WTC11 (cell line): ENCODE measurements at regions not wholly inside any gene's neighbourhood (a gene's known extent, or its start where the extent isn't known, plus 50 kb on each side); places are given as distances from the start of the nearest gene placed in this dataset.

Experiments used
- ATAC-seq: fragments of 200-7000 bp; cut with Tn5 transposase; 2 replicates; pipeline ENCODE4 v1.10.0; 2021; ENCODE audit warnings: mild to moderate bottlenecking, moderate library complexity
- CTCF ChIA-PET: fragments of 300-600 bp; sonication (Branson Sonifier 250); formaldehyde crosslinking; loops from one replicate; lab custom pipeline; 2021; ENCODE audit warnings: antibody characterized with exemption; lab: Charles Lee
- POLR2A ChIA-PET: fragments of 350-600 bp; sonication (Branson Sonifier 250); formaldehyde crosslinking; loops from one replicate; lab custom pipeline; 2021; ENCODE audit warnings: antibody characterized with exemption; lab: Charles Lee
- DNase-seq: peaks from one replicate; pipeline ENCODE4 v3.0.0; 2021; ENCODE audit warnings: low spot score
- H3K27ac Mint-ChIP-seq: 2 replicates; pipeline ENCODE4 v1.8.0; 2021; ENCODE audit warnings: mixed read lengths
- H3K27me3 Mint-ChIP-seq: 2 replicates; pipeline ENCODE4 v1.8.0; 2021; ENCODE audit warnings: low read depth, mild to moderate bottlenecking, moderate library complexity, mixed read lengths
- H3K36me3 Mint-ChIP-seq: 2 replicates; pipeline ENCODE4 v1.8.0; 2021; ENCODE audit warnings: mixed read lengths
- H3K4me1 Mint-ChIP-seq: 2 replicates; pipeline ENCODE4 v1.8.0; 2022; ENCODE audit warnings: mixed read lengths
- H3K4me3 Mint-ChIP-seq: 2 replicates; pipeline ENCODE4 v1.8.0; 2021; ENCODE audit warnings: mild to moderate bottlenecking, moderate library complexity, mixed read lengths
- H3K9me3 Mint-ChIP-seq: 2 replicates; pipeline ENCODE4 v1.8.0; 2021; ENCODE audit warnings: mixed read lengths
- ATF1 ChIP-seq: sonication (generic); formaldehyde crosslinking; IDR thresholded peaks from 2 replicates; pipeline ENCODE4 v1.8.1; 2023; ENCODE audit warnings: mild to moderate bottlenecking, moderate library complexity, missing genetic modification reagents
- ATF2 ChIP-seq: sonication (generic); formaldehyde crosslinking; IDR thresholded peaks from 2 replicates; pipeline ENCODE4 v1.8.1; 2022; ENCODE audit warnings: low read depth, missing genetic modification reagents, borderline replicate concordance
- ATF3 ChIP-seq: sonication (generic); formaldehyde crosslinking; conservative IDR thresholded peaks from 2 replicates; pipeline ENCODE4 v1.8.1; 2022; ENCODE audit warnings: mild to moderate bottlenecking, missing genetic modification reagents
- CTCF ChIP-seq: fragments of 200-600 bp; IDR thresholded peaks from 2 replicates; pipeline ENCODE4 v1.8.0; 2022; ENCODE audit warnings: antibody characterized with exemption
- ERG ChIP-seq: fragments of 250-450 bp; sonication (Bioruptor Pico); IDR thresholded peaks from 2 replicates; pipeline ENCODE4 v1.8.0; 2021; ENCODE audit warnings: mild to moderate bottlenecking
- IRF2 ChIP-seq: sonication (generic); formaldehyde crosslinking; IDR thresholded peaks from 2 replicates; pipeline ENCODE4 v1.8.0; 2022; ENCODE audit warnings: low read depth, missing genetic modification reagents, borderline replicate concordance
- NFATC4 ChIP-seq: fragments of 250-450 bp; sonication (Bioruptor Pico); IDR thresholded peaks from 2 replicates; pipeline ENCODE4 v1.9.0; 2021; ENCODE audit warnings: mild to moderate bottlenecking
- OVOL2 ChIP-seq: fragments of 250-450 bp; sonication (Bioruptor Pico); IDR thresholded peaks from 2 replicates; pipeline ENCODE4 v1.9.0; 2021; ENCODE audit warnings: mild to moderate bottlenecking, borderline replicate concordance
- SMAD3 ChIP-seq: sonication (generic); formaldehyde crosslinking; IDR thresholded peaks from 2 replicates; pipeline ENCODE4 v1.8.0; 2022; ENCODE audit warnings: missing genetic modification reagents, mild to moderate bottlenecking, borderline replicate concordance
- SP1 ChIP-seq: sonication (generic); formaldehyde crosslinking; conservative IDR thresholded peaks from 2 replicates; pipeline ENCODE4 v1.8.1; 2022; ENCODE audit warnings: missing genetic modification reagents
- TEAD4 ChIP-seq: sonication (generic); formaldehyde crosslinking; IDR thresholded peaks from 2 replicates; pipeline ENCODE4 v1.8.0; 2022; ENCODE audit warnings: mild to moderate bottlenecking, missing genetic modification reagents
- TP53 ChIP-seq: sonication (generic); formaldehyde crosslinking; IDR thresholded peaks from 2 replicates; pipeline ENCODE4 v1.8.1; 2023; ENCODE audit warnings: mild to moderate bottlenecking, missing genetic modification reagents
- ZNF423 ChIP-seq: fragments of 250-450 bp; sonication (Bioruptor Pico); IDR thresholded peaks from 2 replicates; pipeline ENCODE4 v2.1.2; 2022; ENCODE audit warnings: mild to moderate bottlenecking, moderate library complexity
- ZNF532 ChIP-seq: fragments of 250-450 bp; sonication (Bioruptor Pico); IDR thresholded peaks from 2 replicates; pipeline ENCODE4 v1.9.0; 2021; ENCODE audit warnings: mild to moderate bottlenecking, borderline replicate concordance
- TF ChIP-seq, protein P1 (sequence below): sonication (generic); formaldehyde crosslinking; IDR thresholded peaks from 2 replicates; pipeline ENCODE4 v1.8.1; 2023; ENCODE audit warnings: mild to moderate bottlenecking, missing genetic modification reagents
- TF ChIP-seq, protein P2 (sequence below): fragments of 250-450 bp; sonication (Bioruptor Pico); IDR thresholded peaks from 2 replicates; pipeline ENCODE4 v1.9.0; 2021; ENCODE audit warnings: moderate library complexity, mild to moderate bottlenecking, inconsistent platforms, borderline replicate concordance
- TF ChIP-seq, protein P3 (sequence below): fragments of 250-450 bp; sonication (Bioruptor Pico); IDR thresholded peaks from 2 replicates; pipeline ENCODE4 v1.9.0; 2021; ENCODE audit warnings: mild to moderate bottlenecking

DNA sequence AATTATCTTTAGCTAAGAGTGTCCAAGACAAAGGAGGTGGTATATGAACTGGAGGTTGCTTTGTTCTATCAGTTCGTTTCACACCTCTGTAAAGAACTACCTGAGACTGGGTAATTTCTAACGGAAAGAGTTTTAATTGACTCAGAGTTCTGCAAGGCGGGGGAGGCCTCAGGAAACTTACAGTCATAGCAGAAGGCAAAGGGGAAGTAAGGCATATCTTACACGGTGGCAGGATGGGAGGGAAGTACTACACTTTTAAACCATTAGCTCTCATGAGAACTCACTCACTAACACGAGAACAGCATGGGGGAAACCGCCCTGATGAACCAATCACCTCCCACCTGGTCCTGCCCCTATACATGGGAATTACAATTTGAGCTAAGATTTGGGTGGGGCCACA is 1202.3 kb upstream of the LRRTM3 start (continued):
- no peak for TF ChIP-seq ZNF532 (CRISPR knock-in tag)

GRCh38 chr10:65735382-65735781 is 1190.5 kb upstream of the LRRTM3 start:
- no peak for TF ChIP-seq TEAD4 (CRISPR knock-in tag)
- TF ChIP-seq, protein P1, sequence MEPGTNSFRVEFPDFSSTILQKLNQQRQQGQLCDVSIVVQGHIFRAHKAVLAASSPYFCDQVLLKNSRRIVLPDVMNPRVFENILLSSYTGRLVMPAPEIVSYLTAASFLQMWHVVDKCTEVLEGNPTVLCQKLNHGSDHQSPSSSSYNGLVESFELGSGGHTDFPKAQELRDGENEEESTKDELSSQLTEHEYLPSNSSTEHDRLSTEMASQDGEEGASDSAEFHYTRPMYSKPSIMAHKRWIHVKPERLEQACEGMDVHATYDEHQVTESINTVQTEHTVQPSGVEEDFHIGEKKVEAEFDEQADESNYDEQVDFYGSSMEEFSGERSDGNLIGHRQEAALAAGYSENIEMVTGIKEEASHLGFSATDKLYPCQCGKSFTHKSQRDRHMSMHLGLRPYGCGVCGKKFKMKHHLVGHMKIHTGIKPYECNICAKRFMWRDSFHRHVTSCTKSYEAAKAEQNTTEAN (CRISPR knock-in tag), result no peak
- no peak for TF ChIP-seq SP1
- no peak for TF ChIP-seq ATF3 (CRISPR knock-in tag)
- no peak for TF ChIP-seq ERG (CRISPR knock-in tag)
- no peak overlapping the region for H3K27ac Mint-ChIP-seq
- no peaks in the 10 kb centered on the region for H3K9me3 Mint-ChIP-seq
- H3K4me1 Mint-ChIP-seq, result no peaks in the 10 kb centered on the region
- POLR2A ChIA-PET, result interaction anchor here (0.6 kb wide), 1 partner anchor 1404 kb away, joined by 5 read pairs; no protein-coding TSS in a partner anchor
- H3K27me3 Mint-ChIP-seq, result no peaks in the 10 kb centered on the region
- CTCF ChIA-PET, result no interaction called here
- DNase-seq (no peak), ATAC-seq (no peak)
- no peaks in the 10 kb centered on the region for H3K36me3 Mint-ChIP-seq
- no peak overlapping the region for H3K4me3 Mint-ChIP-seq

GRCh38 chr10:65742906-65743305 is 1182.9 kb upstream of the LRRTM3 start:
- POLR2A ChIA-PET, result no interaction called here
- Mint-ChIP-seq H3K36me3 (no peaks in the 10 kb centered on the region), H3K27me3 (no peaks in the 10 kb centered on the region), H3K4me3 (no peak overlapping the region), H3K27ac (no peak overlapping the region), H3K4me1 (no peaks in the 10 kb centered on the region), H3K9me3 (no peaks in the 10 kb centered on the region)
- ATAC-seq, result no peak
- CTCF ChIA-PET, result no interaction called here
- DNase-seq, result no peak
- TF ChIP-seq ATF2 (CRISPR knock-in tag) (no peak), ZNF423 (CRISPR knock-in tag) (no peak), ATF1 (CRISPR knock-in tag) (no peak), TP53 (CRISPR knock-in tag) (no peak), IRF2 (CRISPR knock-in tag) (no peak), SMAD3 (CRISPR knock-in tag) (no peak), NFATC4 (CRISPR knock-in tag) (no peak), OVOL2 (CRISPR knock-in tag) (no peak), CTCF (no peak)
- TF ChIP-seq, protein P2, sequence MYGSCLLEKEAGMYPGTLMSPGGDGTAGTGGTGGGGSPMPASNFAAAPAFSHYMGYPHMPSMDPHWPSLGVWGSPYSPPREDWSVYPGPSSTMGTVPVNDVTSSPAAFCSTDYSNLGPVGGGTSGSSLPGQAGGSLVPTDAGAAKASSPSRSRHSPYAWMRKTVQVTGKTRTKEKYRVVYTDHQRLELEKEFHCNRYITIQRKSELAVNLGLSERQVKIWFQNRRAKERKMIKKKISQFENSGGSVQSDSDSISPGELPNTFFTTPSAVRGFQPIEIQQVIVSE (CRISPR knock-in tag), result no peak
- TF ChIP-seq, protein P3, sequence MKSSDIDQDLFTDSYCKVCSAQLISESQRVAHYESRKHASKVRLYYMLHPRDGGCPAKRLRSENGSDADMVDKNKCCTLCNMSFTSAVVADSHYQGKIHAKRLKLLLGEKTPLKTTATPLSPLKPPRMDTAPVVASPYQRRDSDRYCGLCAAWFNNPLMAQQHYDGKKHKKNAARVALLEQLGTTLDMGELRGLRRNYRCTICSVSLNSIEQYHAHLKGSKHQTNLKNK (CRISPR knock-in tag), result no peak
